ENCODE measurements at regions not wholly inside any gene's neighbourhood (a gene's known extent, or its start where the extent isn't known, plus 50 kb on each side); places are given as distances from the start of the nearest gene placed in this dataset.
A peak's percentile ranks its signal among the peaks of the same experiment; 100 is the strongest.

DNA sequence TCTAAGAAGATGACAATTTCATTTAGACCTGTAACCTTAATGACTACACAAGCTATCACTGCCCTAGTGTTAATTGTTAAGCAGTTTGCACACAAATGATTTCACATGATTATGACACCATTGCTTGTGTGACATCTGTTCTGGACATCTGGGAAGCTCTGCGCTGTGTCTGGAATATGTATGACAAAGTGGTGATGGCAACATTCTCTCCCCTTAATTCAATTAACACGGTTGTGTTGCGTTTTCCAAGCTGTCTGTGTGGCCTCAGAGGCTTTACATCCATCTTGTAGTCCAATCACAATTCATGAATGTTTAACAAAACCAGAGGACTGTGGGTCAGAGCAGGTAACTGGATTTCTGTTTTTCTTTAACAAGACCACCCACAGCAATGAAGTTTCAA, 204.4 kb downstream of the COG6 start:
- no peak for DNase-seq

DNA sequence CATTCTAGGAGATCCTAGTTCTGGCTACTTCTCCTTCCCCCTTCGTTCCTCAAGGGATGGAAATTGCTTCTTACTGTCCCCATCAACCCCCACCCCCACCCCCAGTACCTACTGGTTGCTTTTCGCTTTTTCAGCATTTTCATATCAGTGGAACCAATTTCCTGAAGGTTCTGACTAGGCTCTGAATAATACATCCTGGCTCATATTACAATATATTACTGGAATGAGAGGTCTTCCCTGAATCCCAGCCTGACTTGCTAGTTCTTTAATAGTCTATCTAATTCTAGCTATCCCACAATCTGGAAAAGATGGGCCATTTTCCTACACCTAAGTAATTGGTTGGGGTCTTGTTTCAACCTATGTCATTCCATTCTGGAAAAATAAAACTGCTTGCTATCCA, 207.4 kb downstream of the COG6 start:
- no peak for DNase-seq

DNA sequence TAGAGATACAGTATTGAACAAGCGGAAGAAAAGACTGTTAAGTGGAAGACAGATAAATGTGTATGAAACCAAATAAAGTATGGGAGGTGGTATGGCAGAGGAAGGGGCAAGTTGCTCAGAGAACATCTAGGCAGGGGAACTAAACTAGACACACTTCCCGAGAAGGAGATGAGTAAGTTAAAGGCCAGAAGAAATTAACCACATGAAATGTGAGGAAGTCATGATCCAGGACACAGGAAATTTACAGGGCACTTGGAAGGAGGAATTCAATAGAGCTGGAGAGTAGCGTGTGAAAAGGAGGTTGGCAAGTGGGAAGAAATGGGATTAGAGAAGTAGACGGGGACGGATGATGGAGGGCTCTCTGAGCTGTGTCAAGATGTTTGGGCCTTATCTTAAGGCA, 208.8 kb downstream of the COG6 start:
- DNase-seq: no peak

- DNase-seq: no peak
Measured at GRCh38 chr13:39866722-39867121, 211.3 kb downstream of the COG6 start.

GRCh38 chr13:39867807-39868206, 212.3 kb downstream of the COG6 start:
- no peak for DNase-seq

GRCh38 chr13:39870197-39870747, 214.8 kb downstream of the COG6 start:
- no peak for DNase-seq

DNA sequence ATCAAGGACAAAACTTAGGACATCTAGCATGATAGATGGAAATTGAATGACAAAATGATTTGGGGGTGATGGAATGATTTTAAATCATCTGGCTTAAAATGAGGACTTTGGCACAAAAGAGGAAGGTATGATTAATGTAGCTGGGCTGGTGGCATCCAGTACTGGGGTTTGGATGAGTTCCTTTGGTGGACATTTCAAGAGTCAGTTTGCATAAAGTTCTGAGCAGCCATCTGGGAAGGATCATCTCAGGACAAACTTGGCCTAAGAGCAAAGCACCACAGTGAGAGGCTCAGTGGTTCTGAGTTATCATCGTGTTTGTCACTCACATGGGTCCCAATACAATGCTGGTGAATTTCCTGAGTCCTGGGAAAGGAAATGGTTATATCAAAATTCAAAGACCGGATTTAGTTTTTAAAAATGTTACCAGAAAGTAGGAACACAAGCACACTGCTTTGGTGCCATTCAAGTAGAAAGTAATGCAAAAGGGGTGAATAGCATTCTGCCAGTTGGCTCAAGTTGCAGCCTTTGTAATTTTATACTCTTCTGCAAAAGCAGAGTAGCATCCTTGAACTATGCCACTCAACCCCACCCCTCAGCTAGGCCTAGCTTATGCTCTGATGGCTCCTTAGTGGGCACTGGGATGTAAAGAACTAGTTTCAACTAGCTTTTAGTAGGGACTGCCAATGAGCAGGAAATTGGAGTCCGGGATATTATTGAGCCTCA, 219.0 kb downstream of the COG6 start:
- DNase-seq: no peak

GRCh38 chr13:39875111-39875987, 219.9 kb downstream of the COG6 start:
- no peak for DNase-seq

DNA sequence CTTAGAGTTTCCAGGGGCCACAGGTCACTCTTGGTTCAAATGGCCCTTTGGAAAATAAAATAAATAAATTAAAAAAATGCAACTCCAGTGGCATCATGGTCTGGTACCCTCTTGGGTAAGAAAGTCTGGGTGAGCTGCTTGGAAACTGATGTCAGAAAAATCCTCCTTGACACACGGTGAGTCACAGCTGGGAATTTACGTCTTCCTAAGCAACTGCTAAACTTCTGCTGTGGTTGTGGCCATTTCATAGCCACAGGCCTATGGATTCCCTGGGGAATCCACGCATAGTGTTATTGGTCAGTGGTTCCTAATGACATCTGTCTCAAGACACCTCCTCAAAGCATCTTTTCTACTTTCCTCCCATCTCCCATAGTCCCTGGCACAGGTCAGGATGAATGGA, 220.8 kb downstream of the COG6 start:
- DNase-seq: no peak

DNA sequence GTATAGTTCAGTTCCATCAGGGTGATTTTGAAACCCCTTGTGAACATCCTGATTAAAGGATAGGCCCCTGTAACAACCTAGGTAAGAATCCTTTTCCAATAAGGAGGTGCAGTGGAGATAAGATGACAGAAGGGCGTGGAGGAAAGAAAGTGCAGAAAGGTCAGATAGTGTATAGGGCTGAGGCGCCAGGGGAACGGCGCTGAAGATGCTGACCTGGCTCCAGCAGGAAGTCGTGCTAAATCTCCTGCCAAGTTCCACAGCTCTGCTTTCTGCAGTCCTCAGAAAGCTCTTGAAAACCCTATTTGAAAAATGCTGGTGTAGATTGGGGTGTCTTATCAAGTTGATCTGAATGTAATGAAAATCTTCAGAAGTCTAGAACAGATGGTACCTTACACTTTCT, 221.7 kb downstream of the COG6 start:
- no peak for DNase-seq

- no peak for DNase-seq
Measured at GRCh38 chr13:39879286-39880035, 224.0 kb downstream of the COG6 start.

GRCh38 chr13:39881383-39881782, 225.9 kb downstream of the COG6 start:
- DNase-seq: no peak

GRCh38 chr13:39881887-39882286, 226.4 kb downstream of the COG6 start:
- DNase-seq: no peak

DNA sequence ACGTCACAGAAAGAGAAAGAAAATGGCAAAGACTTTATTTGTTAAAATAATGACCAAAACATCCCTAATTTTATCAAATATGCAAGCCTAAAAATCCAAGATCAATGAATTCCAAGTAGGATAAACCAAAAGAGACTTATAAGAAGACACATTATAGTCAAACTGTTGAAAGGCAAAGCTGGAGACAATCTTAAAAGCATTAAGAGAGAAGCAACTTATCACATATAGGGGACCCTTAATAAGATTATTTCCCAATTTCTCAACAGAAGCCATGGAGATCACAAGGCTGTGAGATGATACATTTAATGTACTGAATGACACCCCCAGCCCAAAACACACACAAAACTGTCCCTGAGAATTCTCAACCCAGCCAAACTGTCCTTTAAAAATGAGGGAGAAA, 228.7 kb downstream of the COG6 start:
- DNase-seq: no peak

DNA sequence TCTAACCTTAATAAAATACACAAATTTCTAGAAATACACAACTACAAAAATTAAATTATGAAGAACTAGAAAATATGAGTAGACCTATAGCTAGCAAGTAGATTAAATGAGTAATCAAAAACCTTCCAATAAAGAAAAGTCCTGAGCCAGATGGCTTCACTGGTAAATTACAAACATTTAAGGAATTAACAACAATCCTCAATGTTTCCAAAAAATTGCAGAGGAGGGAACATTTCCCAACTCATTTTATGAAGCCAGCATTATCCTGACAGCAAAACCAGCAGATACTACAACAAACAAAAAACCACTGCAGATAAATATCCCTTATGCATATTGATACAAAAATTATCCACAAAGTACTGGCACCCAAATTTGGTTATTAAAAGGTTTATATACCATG, 230.9 kb downstream of the COG6 start:
- DNase-seq: no peak

DNA sequence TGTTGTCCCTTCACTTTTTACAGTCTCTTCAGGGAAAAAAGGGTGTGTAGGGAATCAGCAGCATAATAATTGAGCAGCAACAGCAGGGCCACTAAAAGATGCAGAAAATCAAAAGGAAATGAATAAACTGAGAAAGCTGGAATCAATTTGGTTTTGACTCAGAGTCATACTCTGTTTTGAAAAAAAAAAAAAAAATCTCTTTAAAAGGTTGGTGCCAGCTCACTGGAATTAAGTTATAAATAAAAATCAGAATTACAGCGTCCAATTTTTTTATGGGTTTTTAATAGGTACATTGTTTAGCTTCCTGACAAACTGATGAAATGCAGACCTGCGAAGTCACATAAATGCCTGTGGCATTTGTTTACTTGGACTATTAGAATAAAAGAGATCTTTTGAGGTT, 231.9 kb downstream of the COG6 start:
- DNase-seq: no peak

- DNase-seq: no peak
Measured at GRCh38 chr13:39888865-39889810, 233.7 kb downstream of the COG6 start.

DNA sequence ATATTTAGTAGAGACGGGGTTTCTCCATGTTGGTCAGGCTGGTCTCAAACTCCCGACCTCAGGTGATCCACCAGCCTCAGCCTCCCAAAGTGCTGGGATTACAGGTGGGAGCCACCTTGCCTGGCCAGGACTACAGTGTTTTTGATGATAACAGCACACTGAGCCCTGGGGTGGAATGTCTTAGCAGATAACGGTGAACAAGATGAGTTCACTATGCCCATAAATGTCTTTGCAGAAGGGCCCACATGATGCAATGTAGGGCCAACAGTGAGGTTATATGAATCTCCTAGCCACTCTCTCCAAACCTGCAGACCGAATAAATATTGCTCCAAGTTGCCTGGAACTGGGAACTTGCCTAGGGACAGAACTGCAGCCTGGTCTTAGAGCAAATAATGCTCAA, 235.1 kb downstream of the COG6 start:
- DNase-seq: peak in 1 of 2 experiments; percentile 9

- no peak for DNase-seq
Measured at GRCh38 chr13:39892721-39893685, 237.5 kb downstream of the COG6 start.

DNA sequence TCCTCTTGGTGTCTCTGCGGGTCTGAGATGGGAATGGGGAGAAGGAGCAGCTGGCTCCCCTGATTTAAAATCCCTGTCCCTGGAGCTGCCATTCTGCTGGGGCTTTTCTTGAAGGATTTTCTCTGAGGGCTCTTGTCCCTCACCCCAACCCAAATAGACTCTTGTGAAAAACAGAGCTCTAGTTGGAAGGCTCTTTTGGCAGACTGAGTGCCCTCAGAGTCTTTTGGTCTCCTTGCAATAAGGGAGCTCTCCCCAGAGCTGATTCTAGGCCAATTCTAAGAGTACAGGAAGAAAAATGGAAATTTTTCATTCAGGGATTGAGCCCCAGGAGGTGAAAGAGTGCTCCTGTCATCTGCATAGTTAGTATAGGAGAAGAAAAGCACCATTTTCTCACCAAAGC, 238.3 kb downstream of the COG6 start:
- no peak for DNase-seq

DNA sequence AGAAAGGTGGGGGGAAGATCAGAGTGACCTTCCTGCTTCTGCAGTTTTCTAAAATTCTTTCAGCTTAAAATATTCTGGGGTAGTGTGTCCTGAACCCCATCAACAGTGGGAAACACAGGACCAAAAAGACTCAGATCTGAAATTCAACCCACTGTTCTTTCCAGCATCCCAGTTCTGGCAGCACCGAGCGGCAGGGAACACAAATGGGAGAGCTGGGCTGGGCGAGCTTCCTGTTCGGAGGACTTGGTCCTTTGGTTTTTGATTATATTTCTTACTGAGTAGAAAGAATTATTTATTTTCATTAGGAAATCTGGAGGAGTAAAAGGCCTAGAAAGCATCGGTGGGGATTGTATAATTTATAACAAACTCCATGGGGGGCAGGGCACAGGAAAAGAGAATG, 239.1 kb downstream of the COG6 start:
- DNase-seq: no peak

Data from NCI-H1930 (cell line).